ENCODE measurements at regions not wholly inside any gene's neighbourhood (a gene's known extent, or its start where the extent isn't known, plus 50 kb on each side); places are given as distances from the start of the nearest gene placed in this dataset.
"Not testable (repeated sequence)": the region's sequence is repeated elsewhere in the genome, so short reads cannot be mapped to it uniquely, and the experiment has no call there.

DNA sequence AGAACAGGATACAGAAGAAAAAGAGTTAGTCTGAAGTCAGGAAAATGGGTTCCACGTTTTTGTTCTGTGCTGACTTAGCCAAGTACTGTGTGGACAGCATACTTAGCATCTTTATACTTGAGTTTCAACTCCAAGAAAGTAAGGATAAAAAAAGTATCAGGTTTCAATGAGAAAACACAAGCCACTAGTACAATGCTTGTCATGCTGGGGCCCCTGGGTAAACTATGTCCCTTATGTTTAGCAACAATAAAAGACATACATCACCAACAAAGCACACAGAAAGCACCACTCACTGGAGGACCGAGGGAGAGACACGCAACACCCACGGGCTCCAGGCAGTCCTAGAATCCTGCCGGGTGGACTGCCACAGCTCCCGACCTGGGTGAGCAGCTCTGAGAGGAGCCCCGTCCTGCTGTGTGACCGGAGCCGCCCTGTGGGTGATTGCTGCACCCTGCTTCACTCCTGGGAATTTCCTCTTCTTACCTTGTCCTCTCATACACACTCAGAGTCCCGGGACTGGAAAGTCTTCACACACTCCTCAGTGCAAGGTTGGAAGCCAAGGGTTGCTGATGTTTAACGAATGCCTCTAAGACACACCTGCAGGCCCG is 890.5 kb downstream of the BRD1 start:
- DNase-seq = no peak

DNA sequence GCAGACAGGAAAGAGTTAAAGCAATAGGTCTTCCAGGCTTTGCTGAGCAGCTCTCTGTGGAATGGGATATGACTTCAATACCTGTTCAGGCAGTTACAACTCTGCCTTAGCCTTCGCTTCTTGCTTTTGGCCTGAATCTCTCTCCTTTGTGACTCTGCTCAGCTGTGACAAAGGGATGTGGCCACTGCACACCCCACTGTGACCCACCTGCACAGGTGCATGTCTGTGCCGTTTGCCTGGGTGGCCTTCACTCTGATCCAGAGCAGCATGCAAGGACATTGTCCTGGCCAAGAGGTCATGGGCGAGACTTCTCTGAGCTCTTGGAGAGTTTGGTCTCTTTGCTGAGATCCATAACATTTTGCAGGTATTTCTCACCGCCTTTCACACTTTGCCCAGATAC is 891.3 kb downstream of the BRD1 start:
- DNase-seq = no peak

DNA sequence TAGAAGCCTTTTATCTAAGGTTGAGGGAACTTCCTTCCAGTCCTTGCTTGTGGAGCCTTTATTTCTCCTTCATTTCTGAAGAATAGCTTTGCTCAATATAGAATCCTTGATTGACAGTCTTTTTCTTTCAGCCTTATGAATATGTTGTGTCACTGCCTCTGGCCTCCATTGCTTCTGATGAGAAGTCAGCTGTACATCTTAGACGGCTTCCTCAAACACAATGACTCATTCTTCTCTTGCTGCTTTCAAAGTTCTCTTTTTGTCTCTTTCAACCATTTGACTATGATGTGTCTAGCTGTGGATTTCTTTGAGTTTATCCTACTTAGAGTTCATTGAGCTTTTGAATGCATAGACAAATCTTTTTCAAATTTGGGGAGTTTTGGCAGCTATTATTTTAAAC is 893.2 kb downstream of the BRD1 start:
- DNase-seq = no peak

DNA sequence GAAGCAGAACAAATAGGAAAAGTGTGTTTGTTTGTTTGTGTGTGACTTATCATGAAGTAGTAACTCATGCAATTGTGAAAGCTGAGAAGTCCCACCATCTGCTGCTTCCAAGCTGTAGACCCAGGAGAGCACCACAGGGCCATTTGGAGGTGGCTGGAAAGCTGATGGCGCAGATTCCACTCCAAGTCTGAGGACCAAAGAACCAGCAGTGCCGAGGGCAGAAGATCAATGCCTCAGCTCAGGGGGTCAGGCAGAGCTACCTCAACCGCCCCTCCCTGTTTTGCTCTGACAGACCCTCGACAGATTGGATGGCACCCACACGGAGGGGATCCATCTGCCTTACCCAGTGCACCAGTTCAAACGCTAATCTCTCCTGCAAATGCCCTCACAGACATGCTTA is 896.2 kb downstream of the BRD1 start:
- DNase-seq = no peak

DNA sequence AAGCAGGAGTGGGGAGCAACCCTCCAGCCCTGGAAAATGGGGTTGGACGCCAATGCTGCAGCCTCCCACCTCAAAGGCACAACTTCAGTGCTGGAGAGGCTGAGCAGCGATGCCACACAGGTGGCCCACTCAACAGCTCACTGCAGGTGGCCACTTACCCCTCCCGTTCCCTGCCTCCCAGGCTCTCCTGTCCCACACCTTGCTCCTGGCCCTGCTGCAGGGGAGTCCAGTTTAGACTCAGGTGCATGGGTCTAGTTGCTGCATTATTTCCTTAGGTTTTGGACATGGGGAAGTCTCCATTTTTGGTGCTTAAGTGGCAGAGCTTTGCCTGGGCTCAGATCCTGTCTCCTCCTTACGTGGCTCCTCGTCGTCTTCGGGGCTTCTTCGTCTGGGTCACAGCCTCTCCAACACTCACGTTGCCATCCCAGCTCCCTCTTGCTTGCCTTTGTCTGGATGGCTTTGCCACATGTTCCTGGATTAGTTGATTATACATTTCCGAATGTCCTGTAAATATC is 898.3 kb downstream of the BRD1 start:
- DNase-seq = no peak

DNA sequence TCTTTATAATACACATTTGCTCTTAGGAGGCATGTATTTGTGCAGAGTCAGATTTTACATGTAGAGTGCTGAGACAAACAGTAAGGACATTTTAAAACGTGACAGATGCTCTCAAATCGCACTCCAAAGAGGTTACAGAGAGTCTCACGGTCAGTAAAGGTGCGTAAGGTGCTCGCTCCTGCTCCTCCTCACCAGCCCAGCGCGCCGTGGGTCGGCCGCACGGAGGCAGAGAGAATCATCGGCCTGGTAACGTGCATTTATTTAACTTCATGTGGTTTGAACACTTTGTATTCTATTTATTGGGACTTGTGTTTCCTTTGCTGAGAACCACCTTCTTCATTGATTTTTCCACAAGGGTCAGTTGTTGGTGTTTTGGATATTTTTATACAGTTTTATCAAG is 900.1 kb downstream of the BRD1 start:
- DNase-seq = no peak

DNA sequence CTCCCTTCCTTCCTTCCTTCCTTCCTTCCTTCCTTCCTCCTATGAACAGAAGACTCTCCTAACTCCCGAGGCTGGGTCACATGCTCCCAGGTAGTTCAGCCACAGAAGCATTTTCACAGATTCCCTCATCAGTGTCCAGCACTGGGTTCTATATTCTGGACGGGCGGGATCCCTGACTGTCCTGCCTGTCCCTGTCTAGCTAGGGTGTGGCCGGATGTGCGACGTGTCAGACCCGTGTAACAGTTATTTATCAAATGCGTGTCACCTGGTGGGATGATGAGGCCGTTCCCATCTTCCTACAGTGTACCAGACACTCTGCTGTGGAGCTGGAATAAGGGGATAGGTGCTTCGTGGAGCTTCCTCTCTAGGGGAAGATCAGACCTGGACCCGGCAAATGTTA is 901.0 kb downstream of the BRD1 start:
- DNase-seq = no peak

DNA sequence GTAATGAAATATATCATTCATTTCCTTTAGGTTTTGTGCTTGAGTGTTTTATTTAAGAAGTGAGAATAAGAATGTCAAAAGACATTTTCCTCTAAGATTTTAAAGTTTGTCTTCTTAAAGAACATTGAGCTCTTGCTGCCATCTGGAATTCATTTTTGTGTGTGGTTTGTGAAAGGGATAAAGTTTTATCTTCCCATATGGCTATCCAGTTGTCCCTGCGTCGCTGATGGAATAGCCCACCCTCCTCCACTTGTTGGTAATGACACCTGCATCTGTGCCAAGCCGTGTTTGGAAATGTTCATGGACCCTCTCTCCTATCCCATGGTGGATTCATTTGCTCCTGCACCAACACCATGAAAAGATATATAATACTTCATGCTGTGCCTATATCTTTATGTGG is 901.5 kb downstream of the BRD1 start:
- no peak for DNase-seq

DNA sequence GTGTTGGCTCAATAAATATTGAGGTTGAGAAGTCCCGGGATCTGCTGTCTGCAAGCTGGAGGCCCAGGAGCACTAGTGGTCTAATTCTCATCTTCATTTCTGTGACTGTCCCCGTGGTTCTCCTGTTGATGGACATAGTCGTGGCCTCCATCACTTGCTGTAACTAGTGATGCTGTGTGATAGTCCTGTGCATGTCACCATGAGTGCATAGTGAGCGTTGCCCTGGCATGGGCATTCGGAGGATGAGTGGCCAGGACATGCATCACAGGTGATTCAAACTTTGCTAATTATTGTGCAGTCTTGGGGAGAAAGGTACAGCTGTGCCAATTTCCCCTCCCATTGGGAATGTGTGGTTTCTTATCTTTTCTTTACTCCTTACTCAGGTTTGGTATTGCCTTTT is 902.2 kb downstream of the BRD1 start:
- no peak for DNase-seq

DNA sequence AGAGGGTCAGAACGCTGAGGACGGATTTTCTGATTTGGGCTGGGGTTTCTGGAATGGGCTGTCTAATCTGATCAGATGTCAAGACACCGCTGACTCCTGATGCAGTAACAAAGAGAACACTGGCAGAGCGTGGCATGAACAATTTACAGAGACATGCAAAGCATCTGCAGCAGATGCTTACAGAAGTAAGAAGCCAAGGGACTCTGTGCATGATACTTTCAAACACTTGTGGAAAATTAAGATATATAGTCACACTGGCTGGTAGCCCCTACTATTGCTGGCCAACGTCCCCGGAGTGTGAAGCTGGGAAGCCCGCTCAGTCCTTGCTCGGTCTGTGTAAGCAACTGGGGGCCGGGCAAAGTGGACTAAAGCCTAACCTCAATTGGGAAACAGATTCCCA is 903.7 kb downstream of the BRD1 start:
- no peak for DNase-seq

DNA sequence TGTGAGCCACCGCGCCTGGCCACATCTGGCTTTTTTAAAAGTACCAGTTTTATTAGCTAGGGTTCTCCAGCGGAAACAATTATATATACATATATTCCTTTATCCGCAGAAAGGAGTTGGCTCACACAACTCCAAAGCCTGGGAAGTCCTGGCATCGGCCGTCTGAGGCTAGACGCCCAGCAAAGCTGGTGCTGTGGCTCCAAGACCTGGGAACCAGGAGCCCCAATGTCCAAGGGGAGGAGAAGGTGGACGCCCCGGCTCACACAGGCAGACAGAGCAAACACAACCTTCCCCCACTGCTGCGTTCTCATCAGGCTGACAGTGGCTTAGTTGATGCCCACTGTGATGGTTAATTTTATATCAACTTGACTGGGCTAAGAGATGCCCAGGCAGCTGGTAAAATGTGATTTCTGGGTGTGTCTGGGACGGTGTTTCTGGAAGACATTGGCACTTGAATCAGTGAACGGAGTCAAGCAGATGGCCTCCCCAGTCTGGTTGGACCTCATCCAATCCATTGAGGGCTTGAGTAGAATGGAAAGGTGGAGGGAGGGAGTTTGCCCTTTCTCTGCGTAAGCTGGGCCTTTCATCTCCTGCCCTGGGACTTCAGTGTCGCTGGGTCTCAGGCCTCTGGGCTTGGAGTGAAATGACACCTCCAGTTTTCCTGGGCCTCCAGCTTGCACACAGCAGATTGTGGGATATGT is 904.4 kb downstream of the BRD1 start:
- DNase-seq = no peak

DNA sequence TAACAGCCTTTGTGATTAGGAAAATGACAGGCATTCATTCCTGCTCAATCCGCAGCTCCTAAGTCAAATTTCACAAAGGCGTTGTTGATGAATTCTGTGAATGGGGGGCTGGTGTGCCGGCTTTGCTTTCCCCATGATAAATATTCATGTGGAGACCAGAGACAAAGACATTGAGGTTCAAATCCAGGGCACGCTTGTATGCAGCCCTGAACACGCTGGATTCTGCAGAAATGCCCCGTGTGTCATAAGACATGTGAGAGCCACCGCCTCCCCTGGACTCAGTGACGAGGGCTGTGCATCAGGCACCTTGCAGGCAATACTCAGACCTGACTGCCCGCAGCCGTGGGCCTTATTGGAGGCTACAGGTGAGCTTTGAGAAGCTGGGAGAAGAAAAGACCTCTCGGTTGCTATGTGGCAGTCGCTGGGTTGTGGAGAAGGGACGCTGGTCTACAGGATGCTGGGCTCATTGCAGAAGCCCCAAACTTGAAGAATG is 906.2 kb downstream of the BRD1 start:
- no peak for DNase-seq

DNA sequence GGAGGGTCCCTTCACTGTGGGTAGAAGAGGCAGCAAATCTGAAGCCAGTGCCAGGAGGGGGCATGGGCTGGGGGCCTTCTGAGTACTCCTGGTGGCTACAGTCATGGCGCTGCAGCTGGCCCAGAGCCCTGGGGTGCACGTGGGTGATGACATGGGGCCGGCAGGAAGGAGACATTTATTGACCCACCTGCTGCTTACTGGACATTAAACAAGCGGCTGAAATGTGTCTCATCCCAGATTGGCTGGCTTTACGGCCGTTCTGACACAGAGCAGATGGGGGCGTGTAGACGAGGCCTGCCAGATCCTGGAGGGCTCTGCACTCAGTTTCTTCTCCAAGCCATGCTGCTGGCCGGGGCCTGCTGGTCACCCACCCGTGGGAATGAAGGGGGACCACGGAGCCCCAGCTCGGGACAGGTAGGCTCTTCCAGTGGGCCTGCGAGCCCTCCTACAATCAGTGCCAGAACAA is 906.9 kb downstream of the BRD1 start:
- DNase-seq = no peak

DNA sequence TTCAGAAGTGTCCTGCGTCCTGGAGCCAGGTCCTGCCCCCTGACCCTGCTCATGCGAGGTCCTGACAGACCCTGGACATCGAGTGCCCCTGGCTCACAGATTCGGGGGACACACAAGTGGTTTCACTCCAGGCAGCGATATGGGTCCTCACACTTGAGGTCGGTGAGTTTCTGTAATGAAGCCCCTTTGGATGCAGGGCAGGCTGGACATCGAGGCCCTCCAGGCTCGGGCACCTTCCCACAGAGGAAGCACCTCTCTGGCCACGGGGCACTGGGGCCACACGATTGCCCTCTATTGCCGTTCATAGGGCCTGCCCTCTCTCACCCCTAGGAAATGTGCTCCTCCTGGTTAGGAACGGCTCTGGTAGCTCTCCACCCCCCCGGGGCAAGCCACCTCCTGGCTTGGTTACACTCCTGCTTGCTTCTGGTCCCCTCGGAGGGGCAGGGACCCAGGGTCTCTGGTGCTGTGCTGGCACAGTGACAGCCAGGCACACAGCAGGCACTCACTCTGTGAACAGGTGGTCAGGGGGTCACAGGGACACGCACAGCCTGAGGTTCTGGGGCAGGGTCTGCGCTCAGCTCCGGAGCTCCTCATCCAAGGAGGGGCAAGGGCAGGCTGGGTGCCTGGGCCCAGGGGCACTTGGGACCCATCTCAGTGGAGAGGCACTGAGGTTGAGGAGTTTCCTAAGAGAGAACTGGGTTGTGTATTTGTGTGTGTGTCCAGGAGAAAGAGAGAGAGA is 907.7 kb downstream of the BRD1 start:
- DNase-seq = no peak

DNA sequence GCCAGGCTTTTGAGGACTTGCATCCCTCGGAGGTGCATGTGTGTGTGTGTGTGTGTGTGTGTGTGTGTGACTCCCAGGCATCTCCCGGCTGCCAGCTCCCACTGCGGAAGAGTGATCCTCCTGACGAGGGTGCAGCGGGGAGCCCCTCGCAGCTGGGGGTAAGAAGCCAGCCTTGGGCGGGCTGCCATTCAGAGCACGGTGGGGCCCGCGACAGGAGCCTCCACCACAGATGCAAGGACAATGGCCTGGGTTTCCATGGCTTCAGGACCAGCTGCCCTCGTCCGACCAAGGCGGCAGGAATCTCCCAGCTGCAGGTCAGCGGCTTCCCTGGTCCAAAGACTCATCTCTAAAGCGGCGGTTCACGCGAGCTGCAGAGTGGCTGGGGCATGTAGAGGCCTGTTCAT is 908.5 kb downstream of the BRD1 start:
- no peak for DNase-seq

DNA sequence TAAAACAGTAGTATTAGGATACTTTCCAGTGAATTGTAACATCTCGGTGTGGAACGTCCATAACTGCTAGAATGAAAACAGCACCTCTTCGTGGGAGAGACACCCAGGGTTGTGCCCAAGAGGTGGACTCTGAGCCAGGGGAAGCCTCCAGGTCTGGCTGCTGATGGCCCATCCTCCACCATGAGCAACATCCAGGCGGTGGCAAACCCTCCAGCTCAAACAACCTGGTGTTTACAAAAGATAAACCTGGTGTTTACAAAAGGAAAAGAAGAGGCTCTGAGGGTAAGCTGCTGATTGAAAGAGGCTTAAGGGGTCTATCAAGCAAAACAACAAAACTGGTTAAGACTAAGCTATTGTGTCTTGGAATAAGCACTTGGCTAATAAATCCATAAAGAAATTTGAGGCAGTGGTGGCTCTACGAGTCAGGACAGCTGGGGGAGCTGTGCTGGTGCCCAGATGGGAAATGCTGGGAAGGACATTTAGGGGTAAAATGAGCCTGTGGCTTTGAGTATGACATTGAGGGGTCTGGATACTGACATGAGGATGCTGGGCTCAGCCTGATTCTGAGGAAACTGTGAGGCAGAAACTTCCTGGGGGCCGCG is 909.0 kb downstream of the BRD1 start:
- DNase-seq = no peak

DNA sequence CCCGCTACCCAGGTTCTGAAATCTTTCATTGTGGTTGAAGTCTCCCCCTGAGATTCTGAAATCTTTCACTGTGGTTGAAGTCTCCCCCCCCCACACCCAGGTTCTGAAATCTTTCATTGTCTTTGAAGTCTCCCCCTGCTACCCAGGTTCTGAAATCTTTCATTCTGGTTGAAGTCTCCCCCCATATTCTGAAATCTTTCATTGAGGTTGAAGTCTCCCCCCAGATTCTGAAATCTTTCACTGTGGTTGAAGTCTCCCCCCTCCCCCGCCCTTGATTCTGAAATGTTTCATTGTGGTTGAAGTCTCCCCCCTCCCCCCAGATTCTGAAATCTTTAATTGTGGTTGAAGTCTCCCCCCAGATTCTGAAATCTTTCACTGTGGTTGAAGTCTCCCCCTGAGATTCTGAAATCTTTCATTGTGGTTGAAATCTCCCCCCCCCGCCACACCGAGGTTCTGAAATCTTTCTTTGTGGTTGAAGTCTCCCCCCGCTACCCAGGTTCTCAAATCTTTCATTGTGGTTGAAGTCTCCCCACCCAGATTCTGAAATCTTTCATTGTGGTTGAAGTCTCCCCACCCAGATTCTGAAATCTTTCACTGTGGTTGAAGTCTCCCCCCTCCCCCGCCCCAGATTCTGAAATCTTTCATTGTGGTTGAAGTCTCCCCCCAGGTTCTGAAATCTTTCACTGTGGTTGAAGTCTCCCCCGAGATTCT is 915.2 kb downstream of the BRD1 start:
- DNase-seq = not testable (repeated sequence)

DNA sequence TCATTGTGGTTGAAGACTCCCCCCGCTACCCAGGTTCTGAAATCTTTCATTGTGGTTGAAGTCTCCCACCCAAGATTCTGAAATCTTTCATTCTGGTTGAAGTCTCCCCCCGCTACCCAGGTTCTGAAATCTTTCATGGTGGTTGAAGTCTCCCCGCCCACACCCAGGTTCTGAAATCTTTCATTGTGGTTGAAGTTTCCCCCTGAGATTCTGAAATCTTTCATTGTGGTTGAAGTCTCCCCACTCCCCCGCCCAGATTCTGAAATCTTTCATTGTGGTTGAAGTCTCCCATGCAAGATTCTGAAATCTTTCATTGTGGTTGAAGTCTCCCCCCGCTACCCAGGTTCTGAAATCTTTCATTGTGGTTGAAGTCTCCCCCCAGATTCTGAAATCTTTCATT is 916.0 kb downstream of the BRD1 start:
- DNase-seq = not testable (repeated sequence)

DNA sequence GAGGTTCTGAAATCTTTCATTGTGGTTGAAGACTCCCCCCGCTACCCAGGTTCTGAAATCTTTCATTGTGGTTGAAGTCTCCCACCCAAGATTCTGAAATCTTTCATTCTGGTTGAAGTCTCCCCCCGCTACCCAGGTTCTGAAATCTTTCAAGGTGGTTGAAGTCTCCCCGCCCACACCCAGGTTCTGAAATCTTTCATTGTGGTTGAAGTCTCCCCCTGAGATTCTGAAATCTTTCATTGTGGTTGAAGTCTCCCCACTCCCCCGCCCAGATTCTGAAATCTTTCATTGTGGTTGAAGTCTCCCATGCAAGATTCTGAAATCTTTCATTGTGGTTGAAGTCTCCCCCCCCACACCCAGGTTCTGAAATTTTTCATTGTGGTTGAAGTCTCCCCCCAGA is 916.6 kb downstream of the BRD1 start:
- not testable (repeated sequence) for DNase-seq

DNA sequence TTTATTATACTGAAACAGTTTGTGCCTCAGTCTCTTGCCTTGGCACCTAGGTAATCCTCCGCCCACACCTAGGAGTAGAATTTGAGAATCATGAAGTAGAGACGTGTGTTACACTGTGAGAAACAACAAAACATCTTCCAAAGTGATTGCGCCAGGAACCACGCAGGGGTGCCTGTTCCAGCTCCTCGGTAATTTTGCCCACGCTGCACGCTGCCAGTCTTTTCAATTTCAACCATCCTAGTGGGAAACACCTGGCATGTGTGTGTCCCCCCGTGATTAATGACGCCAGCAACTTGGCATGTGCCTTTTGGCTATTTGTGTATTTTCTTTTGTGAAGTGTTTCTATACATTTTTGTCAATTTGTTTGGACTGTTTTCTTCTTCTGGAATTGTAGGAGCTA is 919.1 kb downstream of the BRD1 start:
- DNase-seq = no peak

DNA sequence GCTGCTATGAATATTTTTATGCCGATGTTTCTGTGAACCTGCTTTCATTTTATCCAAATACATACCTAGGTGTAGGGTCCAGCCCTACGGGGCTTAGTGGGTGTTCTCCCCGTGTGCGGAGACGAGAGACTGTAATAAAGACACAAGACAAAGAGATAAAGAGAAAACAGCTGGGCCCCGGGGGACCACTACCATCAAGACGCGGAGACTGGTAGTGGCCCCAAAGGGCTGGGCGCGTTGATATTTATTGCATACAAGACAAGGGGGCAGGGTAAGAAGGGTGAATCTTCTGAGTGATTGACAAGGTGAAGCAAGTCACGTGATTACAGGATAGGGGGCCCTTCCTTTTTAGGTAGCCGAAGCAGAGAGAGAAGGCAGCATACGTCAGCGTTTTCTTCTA is 920.1 kb downstream of the BRD1 start:
- no peak for DNase-seq

DNA sequence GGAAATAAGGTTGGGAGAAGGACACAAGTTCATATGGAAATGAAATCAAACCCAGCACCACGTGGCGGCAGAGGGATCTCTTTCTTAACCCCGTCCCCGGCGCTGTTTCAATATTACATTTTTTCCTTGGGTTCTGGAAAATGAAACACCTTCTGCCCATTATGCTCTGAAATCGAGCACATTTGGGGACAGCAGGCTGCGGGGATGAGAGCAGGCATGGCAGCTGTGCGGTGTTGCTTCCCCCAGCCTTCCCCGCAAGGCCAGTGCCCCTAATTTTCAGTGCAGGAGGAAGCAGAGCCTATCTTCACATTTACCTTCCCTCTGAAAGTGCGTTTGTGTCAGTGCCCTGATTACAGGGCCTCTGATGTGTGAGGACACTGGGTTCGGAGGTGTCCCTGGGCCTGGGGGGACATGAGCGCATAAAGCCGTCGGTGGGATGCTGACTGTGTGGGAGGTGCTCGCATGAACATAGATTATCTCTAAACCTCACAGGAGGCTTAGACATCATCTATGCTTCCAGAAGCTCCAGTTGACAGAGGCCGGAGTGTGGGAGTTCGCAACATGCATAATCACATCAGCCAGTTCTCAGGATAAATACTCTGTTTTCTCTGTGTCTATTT is 921.3 kb downstream of the BRD1 start:
- DNase-seq = no peak

All from hematopoietic multipotent progenitor cell treated with erythropoietin and hydrocortisone succinate and interleukin-3 and kit ligand, for 4 days (in vitro differentiated cells).